ENCODE measurements at regions not wholly inside any gene's neighbourhood (a gene's known extent, or its start where the extent isn't known, plus 50 kb on each side); places are given as distances from the start of the nearest gene placed in this dataset.

DNA sequence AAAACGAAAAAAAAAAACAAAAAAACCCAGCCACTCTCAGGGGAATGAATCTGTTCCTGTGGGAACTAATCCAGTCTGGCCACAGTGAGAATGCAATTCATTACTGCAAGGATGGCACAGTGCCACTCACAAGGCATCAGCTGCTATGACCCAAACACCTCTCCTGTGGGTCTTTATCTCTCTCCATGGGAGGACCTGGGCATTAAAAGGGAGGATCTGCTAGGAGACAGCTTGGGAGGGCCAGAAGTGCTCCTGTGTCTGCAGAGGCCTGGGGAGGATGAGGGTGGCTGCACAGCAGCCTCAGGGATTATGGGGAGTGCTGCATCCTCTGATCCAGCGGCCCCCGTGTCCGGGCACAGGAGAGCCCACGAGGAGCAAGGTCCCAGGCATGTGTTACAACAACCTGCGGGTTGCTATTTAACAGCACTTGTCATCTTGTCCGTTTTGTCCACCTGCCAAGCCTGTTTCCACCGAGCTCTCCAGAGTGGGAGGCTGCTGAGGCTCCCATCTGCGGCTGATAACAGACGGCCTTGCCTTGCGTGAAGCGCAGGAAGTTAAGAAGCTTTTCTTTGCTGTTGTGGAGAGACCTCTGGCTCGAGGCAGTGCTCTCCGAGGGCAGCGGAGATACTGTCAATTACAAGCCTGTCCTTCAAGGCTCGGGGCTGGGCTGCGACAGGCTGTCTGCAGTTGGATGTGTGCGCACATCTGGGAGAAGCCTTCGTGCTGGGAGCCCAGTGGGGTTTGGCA, 97.7 kb downstream of the NXPE2 start:
- DNase-seq (ENCODE audit: low spot score) = no peak
- H3K36me3 ChIP-seq (ENCODE audit: control insufficient read depth in 4 of 4, insufficient read depth in 3 of 4, low read depth in 1 of 4, low read length in 3 of 4) = no peaks in the 10 kb centered on the region
- 57% methylated on average over 19 of the region's 19 CpGs for WGBS
- TF ChIP-seq HNF4G (IDR thresholded peaks at IDR 0.05) = no peak
- H3K27ac ChIP-seq (ENCODE audit: low read depth in 1 of 2, low read length in 2 of 2) = no peak overlapping the region
- H3K27me3 ChIP-seq (ENCODE audit: control insufficient read depth in 4 of 4, insufficient read depth in 4 of 4, low read length in 3 of 4) = peaks cover 0 to 7% (median 2%) of the 10 kb centered on the region in 4 donors
- no peak overlapping the region for H3K4me3 ChIP-seq (ENCODE audit: low read depth in 1 of 3, low read length in 3 of 3)
- no peaks in the 10 kb centered on the region for H3K4me1 ChIP-seq (ENCODE audit: control insufficient read depth in 4 of 4, insufficient read depth in 4 of 4, low read length in 3 of 4)
- no peak overlapping the region for H3K9ac ChIP-seq (ENCODE audit: low read depth in 1 of 2, low read length in 2 of 2)
- no peaks in the 10 kb centered on the region for H3K9me3 ChIP-seq (ENCODE audit: control insufficient read depth in 4 of 4, low read length in 3 of 4)

- no peak overlapping the region for H3K9ac ChIP-seq (ENCODE audit: low read depth in 1 of 2, low read length in 2 of 2)
- no peak for DNase-seq (ENCODE audit: low spot score)
Observed at GRCh38 chr11:114776956-114777355, 98.6 kb downstream of the NXPE2 start.

More at GRCh38 chr11:114776956-114777355, 98.6 kb downstream of the NXPE2 start:
- H3K4me1 ChIP-seq (ENCODE audit: control insufficient read depth in 4 of 4, insufficient read depth in 4 of 4, low read length in 3 of 4) = no peaks in the 10 kb centered on the region
- no peak overlapping the region for H3K27ac ChIP-seq (ENCODE audit: low read depth in 1 of 2, low read length in 2 of 2)
- H3K36me3 ChIP-seq (ENCODE audit: control insufficient read depth in 4 of 4, insufficient read depth in 3 of 4, low read depth in 1 of 4, low read length in 3 of 4) = no peaks in the 10 kb centered on the region
- H3K9me3 ChIP-seq (ENCODE audit: control insufficient read depth in 4 of 4, low read length in 3 of 4) = no peaks in the 10 kb centered on the region
- H3K27me3 ChIP-seq (ENCODE audit: control insufficient read depth in 4 of 4, insufficient read depth in 4 of 4, low read length in 3 of 4) = peaks cover 0 to 4% (median 1%) of the 10 kb centered on the region in 4 donors
- H3K4me3 ChIP-seq (ENCODE audit: low read depth in 1 of 3, low read length in 3 of 3) = no peak overlapping the region
- TF ChIP-seq FOXA2 (IDR thresholded peaks at IDR 0.05) = no peak
- TF ChIP-seq SP1 (IDR thresholded peaks at IDR 0.05) = no peak
- TF ChIP-seq, protein P1, sequence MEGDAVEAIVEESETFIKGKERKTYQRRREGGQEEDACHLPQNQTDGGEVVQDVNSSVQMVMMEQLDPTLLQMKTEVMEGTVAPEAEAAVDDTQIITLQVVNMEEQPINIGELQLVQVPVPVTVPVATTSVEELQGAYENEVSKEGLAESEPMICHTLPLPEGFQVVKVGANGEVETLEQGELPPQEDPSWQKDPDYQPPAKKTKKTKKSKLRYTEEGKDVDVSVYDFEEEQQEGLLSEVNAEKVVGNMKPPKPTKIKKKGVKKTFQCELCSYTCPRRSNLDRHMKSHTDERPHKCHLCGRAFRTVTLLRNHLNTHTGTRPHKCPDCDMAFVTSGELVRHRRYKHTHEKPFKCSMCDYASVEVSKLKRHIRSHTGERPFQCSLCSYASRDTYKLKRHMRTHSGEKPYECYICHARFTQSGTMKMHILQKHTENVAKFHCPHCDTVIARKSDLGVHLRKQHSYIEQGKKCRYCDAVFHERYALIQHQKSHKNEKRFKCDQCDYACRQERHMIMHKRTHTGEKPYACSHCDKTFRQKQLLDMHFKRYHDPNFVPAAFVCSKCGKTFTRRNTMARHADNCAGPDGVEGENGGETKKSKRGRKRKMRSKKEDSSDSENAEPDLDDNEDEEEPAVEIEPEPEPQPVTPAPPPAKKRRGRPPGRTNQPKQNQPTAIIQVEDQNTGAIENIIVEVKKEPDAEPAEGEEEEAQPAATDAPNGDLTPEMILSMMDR (IDR thresholded peaks at IDR 0.05; ENCODE audit: low read depth, low read length, missing input control) = no peak
- TF ChIP-seq, protein P2, sequence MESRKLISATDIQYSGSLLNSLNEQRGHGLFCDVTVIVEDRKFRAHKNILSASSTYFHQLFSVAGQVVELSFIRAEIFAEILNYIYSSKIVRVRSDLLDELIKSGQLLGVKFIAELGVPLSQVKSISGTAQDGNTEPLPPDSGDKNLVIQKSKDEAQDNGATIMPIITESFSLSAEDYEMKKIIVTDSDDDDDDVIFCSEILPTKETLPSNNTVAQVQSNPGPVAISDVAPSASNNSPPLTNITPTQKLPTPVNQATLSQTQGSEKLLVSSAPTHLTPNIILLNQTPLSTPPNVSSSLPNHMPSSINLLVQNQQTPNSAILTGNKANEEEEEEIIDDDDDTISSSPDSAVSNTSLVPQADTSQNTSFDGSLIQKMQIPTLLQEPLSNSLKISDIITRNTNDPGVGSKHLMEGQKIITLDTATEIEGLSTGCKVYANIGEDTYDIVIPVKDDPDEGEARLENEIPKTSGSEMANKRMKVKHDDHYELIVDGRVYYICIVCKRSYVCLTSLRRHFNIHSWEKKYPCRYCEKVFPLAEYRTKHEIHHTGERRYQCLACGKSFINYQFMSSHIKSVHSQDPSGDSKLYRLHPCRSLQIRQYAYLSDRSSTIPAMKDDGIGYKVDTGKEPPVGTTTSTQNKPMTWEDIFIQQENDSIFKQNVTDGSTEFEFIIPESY (IDR thresholded peaks at IDR 0.05) = no peak
- TF ChIP-seq RAD21 (IDR thresholded peaks at IDR 0.05) = no peak
- no peak for TF ChIP-seq TAF1 (conservative IDR thresholded peaks at IDR 0.05)
- TF ChIP-seq, protein P3, sequence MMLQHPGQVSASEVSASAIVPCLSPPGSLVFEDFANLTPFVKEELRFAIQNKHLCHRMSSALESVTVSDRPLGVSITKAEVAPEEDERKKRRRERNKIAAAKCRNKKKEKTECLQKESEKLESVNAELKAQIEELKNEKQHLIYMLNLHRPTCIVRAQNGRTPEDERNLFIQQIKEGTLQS (IDR thresholded peaks at IDR 0.05) = no peak
- no peak for TF ChIP-seq FOXA1 (IDR thresholded peaks at IDR 0.05)
- TF ChIP-seq JUND (IDR thresholded peaks at IDR 0.05) = no peak
- no peak for TF ChIP-seq RXRA (IDR thresholded peaks at IDR 0.05)
- no peak for TF ChIP-seq HNF4G (IDR thresholded peaks at IDR 0.05)
- TF ChIP-seq REST (IDR thresholded peaks at IDR 0.05) = no peak
- no peak for TF ChIP-seq NR2F2 (IDR thresholded peaks at IDR 0.05)
- TF ChIP-seq EGR1 (IDR thresholded peaks at IDR 0.05; ENCODE audit: low read depth in 2 of 2) = no peak
- TF ChIP-seq, protein P4, sequence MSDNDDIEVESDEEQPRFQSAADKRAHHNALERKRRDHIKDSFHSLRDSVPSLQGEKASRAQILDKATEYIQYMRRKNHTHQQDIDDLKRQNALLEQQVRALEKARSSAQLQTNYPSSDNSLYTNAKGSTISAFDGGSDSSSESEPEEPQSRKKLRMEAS (IDR thresholded peaks at IDR 0.05) = no peak
- no peak for TF ChIP-seq YY1 (IDR thresholded peaks at IDR 0.05)
- TF ChIP-seq GABPA (IDR thresholded peaks at IDR 0.05 in 1 of 2, conservative IDR thresholded peaks at IDR 0.05 in 1 of 2) = no peak
- 69% methylated on average over 3 of the region's 3 CpGs for WGBS
